GM21423 (cell line): ENCODE measurements at regions not wholly inside any gene's neighbourhood (a gene's known extent, or its start where the extent isn't known, plus 50 kb on each side); places are given as distances from the start of the nearest gene placed in this dataset.

Experiments used
- ATAC-seq: cut with Tn5 transposase; IDR thresholded peaks from one replicate; pipeline ENCODE4 v1.9.1; 2021; ENCODE audit warnings: mild to moderate bottlenecking, moderate library complexity; ENCODE audit not compliant: unreplicated experiment

- no peak for ATAC-seq
Observed at GRCh38 chr5:97834561-97834960, 651.5 kb upstream of the RIOK2 start.

GRCh38 chr5:97835112-97835511 is 652.1 kb upstream of the RIOK2 start:
- ATAC-seq: no peak

DNA sequence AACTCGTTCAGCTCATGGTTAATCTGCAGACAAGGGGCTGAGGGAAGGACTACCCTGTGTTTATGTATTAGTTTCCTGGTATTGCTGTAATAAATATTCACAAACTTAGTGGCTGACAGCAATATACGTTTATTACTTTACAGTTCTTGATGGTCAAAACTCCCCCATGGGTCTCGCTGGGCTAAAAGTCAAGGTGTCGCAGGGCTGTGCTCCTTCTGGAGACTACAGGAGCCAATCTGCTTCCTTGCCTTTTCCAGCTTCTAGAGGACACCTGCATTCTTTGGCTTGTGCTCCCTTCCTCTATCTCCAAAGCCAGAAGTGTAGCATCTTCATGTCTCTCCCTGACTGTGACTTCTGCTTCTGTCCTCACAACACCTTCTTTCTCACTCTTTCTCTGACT is 653.8 kb upstream of the RIOK2 start:
- no peak for ATAC-seq

- ATAC-seq: peak; percentile 97
Observed at GRCh38 chr5:97838214-97838613, 655.2 kb upstream of the RIOK2 start.

GRCh38 chr5:97839341-97840086 is 656.5 kb upstream of the RIOK2 start:
- no peak for ATAC-seq

GRCh38 chr5:97840643-97841042 is 657.6 kb upstream of the RIOK2 start:
- no peak for ATAC-seq

- no peak for ATAC-seq
Observed at GRCh38 chr5:97842687-97843086, 659.6 kb upstream of the RIOK2 start.

- ATAC-seq: no peak
Observed at GRCh38 chr5:97844797-97845196, 661.8 kb upstream of the RIOK2 start.

- no peak for ATAC-seq
Observed at GRCh38 chr5:97846643-97847042, 663.6 kb upstream of the RIOK2 start.

DNA sequence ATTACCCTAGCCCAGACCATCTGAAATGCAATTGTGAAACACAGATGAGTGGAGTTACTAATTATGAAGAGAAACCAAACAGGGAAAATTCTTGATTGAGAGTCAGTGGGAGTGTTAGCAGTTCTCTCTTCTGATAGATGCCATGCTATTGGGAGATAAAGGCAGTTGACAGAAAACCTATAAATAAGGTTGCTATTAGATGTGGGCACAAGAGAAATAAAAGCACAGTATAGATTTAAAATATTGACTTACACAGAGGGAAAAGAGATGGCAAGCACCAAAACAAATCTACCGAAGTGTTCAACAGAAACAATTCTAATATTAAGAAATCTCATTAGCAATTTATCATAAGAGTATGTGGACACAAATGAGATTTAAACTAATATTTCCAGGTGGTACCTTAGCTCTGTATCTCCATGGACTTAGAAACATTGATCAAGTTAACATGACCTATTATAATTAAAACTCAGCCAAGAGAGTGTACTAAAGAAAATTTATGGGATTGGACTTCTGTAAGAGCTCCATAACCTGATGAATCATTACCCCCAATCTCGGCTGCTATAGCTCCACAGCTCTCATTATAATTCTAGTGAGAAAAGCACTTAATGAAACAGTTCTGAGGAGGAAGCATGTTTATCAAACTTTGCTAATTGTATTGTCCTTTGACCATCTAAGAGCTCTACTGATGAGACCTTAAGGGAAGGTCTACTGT is 665.0 kb upstream of the RIOK2 start:
- no peak for ATAC-seq

DNA sequence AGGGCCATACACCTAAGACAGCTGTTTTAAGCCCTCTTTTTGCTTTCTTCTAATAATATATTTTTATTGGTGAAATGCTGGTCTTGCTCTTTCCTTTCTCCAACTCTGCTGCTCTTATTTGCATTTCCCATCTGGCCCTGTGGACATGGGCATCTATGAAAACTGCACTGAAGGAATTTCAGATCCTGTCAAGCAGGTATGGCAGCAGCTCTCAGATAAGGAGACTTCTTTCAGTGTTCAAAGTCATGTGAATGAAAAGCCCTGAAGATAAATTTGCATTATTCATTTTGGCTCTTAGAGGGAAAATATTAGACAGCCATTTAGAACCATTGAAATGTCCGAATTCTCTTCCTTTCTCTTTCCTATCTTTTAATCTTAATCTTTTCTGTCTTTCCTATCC is 668.0 kb upstream of the RIOK2 start:
- ATAC-seq: no peak

- ATAC-seq: no peak
Observed at GRCh38 chr5:97854871-97855762, 672.1 kb upstream of the RIOK2 start.

DNA sequence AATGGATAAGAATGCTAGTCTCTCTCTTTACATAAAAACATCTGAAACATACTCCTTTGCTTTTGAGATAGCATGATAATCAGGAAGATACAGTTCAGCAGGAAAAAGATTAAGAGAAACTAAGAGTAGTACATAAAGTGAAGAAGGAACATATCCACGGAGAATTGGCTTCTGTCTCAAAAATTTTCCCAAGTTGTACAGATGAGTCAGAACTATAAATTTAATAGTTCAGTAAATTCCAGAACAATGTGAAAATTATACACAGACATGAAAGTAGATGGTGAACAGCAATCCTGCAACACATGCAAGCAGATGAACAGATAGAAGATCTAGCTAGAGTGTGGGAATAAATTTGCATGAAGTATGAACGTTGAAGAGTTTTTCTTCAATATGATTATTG is 691.4 kb upstream of the RIOK2 start:
- ATAC-seq: no peak

- ATAC-seq: no peak
Observed at GRCh38 chr5:97876272-97876671, 693.2 kb upstream of the RIOK2 start.

GRCh38 chr5:97877588-97877987 is 694.5 kb upstream of the RIOK2 start:
- no peak for ATAC-seq

DNA sequence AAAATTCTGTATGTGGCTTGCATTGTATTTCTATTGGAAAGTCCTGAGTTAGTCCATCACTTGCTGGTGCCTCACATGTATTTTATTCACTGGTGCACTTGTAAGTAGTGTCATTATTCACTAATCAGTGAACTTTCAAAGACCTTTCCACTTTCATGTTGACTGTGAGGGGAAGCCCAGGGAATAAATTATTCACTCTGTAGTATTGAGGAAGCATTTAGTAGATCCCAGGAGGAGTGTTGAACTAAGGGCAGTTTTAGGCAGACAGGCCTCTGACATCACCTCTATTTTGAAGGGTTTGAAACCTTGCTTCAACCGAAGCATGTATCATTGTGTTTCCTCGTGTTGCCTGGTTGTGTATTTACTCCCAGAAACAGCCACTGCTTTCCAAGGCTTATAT is 705.4 kb upstream of the RIOK2 start:
- ATAC-seq: peak; percentile 98

DNA sequence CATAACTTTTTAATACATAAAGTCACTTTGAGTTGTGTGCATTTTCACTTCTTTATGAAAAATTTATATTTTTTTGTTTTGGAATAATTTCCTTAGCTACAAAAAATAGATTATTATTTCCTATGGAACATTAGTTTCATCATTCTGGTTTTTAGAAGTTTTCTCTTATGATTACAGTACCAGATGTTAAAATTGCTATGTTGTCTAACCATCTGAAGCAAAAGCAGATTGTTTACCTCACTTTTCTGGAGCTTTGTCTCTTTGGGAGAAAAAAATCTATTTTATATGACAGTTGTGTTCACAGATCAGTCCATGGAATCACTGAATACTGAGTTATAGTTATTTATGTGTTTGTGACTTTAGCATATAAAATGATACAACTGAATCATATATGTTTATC is 708.9 kb upstream of the RIOK2 start:
- no peak for ATAC-seq

- ATAC-seq: no peak
Observed at GRCh38 chr5:97903742-97904141, 720.7 kb upstream of the RIOK2 start.

DNA sequence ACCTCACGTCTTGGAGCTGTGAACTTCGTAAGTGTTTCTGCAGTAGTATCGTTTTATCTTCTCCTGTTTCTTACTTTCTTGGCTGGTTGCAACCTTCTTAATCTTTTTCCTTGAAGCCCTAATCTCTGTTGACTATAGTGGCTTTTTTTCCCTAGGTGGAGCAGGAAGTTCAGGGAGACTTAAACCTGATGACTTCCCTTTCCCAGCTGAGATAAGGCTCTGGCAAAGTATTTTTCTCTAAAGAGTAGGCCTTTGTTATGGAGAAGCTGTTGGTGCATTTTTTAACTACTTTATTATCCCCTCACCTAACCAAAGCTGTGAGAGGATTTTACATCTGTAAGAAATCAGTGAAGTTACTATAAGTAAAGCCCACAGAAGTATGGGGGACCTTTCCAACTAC is 723.1 kb upstream of the RIOK2 start:
- ATAC-seq: no peak

GRCh38 chr5:97907646-97908400 is 724.8 kb upstream of the RIOK2 start:
- ATAC-seq: no peak

DNA sequence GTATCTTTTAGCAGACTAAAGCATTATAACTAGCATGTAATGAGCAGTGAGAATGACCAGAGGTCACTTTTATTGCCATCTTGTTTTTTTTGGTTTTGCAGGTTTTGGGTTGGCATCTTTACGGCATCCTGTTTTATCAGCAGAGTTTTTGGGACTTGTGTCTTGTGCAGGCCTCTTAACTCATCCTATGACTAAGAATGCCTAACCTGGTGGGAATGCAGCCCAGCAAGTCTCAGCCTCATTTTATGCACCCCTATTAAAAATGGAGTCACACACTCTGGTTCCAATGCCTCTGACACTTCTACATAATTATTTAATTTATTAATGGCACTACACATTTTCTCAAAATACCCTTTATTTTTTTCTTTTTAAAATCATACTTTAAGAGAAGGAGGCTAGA is 726.5 kb upstream of the RIOK2 start:
- ATAC-seq: no peak
